Esophagus mucosa (tissue), 1 donor: ENCODE measurements at regions not wholly inside any gene's neighbourhood (a gene's known extent, or its start where the extent isn't known, plus 50 kb on each side); places are given as distances from the start of the nearest gene placed in this dataset.

Experiments used
- ATAC-seq: fragments of 200-7000 bp; cut with Tn5 transposase; one replicate; pipeline ENCODE4 v1.9.1; 2020
- donor health status: DM: yes; HTN: yes; CAD: no.

DNA sequence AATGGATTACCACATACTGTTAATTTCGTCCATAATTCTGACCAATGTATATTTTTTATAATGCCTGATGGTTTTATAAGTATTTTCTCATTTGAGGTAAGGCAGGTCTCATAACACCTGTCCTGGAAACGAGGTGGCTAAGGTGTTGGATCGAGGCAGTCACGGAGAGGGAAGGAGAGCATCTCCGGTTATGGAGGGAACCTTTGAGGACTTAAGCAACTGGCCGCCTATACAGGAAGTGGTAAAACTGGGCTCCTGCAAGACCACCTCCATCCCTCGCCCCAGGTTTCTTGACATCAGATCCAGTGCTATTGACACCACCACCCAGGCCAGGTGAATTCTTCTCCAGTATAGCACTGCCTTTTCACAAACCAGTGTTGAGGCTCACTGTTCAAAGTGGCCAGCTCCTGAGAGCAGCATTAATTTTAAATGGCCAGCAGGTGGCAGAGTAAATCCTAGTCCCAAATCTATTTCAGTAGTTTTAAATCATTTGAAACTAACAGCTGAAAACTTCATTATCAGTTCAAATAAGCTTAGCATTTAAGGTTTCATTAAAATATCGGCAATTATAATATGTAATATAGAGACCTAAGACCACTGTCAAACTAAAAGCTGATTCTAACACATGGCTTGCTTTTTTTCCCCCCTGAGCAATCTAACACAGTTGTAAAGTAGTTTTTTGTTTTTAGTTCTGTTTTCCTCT lies 100.8 kb downstream of the PPM1A start:
- ATAC-seq: peak; percentile 53

DNA sequence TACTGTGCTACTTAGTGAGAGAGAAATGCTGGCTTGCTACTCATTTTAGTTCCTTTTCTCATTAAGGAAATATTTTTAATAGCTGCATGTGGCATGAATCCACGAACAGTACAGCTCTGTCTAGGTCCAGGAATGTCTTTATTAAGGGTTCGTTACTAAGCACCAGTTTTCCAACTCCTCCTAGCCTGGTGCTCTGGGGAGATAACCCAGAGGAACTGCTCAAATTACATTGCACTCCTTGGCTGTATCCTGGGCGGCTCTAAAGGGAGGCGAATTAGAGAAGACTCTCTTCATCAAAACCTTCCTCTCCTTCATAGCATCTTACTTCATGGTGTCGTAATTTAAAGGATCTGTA lies 101.3 kb downstream of the PPM1A start:
- no peak for ATAC-seq

DNA sequence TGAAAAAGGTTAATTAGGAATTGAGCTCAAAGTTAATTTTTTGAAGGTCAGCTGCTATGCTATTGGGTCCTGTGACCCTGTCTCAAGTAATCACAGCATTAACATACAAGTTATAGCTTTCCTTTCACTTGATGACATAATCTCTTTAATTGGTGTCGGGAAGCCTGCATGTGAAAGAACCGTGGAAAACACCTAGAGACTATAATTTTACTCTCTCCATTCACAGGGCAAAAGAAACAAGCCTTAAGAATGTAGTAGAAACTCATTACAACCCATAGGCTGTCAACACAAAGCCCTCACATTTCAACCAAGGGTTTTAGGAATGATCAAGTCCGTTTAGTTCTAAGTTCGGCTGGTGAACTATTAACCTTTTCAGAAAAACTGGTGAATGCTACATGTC lies 104.4 kb downstream of the PPM1A start:
- no peak for ATAC-seq

DNA sequence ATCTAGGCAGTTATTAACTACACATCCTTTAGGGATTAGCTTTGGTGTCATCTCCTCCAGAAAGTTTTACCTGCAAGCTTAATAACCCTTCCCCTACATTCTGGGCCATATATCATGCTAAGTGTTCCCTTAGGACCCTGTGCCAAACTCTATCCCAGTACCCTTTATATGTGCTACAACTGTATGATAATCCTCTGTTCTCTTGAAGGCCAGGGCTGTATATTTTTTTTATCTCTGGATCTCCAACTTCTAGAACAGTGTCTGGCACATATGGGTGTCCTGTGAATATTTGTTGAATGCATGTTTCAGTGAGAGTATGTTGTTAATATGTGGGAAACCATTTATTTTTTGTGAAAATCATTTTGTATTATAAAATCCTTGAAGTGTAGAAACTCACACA lies 106.7 kb downstream of the PPM1A start:
- ATAC-seq: no peak

DNA sequence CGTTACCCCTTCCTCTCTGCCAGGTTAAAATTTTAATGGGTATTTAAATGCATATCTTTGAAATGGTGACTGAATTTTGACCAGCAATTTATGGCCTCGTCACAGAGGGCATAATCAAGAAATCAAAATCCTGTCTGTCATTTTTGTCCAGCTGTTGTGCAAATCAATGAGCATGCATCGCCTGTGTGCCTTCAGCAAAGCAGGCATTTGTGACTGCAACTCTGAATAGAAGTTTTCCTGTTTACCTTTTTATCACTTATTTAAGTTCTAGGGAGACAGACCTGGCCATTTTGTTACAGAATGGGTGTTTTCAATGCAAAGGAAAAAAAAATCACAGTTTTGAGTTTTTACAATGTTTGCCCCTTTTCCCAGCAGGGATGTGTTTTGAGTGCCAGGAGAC lies 107.4 kb downstream of the PPM1A start:
- no peak for ATAC-seq

DNA sequence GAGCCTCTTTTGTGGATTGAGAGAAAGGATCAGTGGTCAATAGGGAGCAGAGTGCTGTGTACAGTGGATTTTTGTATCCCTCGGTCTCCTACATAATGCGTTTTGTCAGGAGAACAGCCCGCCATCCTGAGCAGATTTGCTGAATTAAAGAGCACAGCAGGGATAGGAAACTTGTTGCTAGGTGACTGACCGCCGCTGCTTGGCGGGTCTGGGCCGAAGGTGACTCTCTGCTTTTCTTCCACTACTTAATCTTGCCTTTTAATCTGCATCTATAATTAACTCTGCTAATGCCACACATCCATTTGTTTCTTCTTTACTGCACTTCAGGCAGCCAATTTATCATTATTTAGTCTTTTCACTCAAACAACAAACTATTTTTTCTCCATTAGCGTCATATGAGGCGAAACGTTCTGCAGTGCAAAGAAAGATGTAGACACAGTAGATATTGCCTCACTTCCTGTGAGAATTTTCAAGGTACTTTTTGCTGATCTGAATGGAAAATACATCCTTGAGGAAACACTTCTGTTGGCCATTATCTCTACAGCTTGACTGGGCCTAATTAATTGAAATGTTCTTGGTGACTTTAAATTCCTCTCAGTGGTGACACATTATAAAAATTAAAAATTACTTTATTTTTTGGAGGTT lies 108.0 kb downstream of the PPM1A start:
- no peak for ATAC-seq

DNA sequence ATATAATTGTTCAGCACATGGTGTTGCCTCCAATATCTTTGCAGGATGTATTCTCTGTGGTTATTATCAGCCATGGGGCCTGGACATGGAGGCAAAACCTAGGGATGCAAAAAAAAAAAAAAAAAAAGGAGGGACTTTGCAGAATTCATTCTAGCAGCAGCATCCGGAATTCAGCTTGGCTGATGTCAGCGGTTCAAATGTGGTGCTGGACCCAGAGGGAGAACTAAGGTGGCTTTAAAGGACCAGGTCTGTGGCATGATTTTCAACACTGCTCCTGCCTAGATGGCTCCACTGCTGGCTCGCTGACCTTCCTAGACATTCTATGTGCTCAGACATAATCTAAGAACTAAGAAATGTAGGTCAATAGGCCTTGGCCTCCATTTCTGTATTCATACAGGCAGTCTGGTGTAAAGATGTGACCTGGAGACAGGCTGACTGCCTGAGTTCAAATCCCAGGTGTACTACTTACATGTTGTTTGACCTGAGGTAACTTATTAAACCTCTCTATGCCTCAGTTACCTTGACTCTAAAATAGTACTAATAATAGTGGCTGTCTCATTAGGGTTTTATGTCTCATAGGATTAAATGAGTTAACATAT lies 108.6 kb downstream of the PPM1A start:
- no peak for ATAC-seq

DNA sequence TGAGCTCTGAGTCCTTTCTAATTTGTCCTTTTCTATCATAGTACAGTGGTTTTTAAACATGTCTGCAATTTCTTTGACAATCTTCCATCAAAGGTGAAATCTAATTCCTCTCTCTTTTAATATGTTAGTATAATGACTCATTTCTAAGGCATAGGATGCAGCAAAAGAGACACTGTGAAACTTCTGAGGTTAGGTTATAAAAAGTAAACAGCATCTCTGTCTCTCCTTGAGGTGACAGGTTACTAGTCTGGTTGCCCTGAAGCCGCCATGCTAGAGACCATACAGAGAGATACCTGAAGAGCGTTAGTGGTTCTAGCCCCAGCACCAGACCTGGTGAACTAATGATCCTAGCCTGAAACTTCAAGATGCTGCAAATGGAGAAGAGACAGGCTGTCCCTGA lies 114.3 kb downstream of the PPM1A start:
- no peak for ATAC-seq

DNA sequence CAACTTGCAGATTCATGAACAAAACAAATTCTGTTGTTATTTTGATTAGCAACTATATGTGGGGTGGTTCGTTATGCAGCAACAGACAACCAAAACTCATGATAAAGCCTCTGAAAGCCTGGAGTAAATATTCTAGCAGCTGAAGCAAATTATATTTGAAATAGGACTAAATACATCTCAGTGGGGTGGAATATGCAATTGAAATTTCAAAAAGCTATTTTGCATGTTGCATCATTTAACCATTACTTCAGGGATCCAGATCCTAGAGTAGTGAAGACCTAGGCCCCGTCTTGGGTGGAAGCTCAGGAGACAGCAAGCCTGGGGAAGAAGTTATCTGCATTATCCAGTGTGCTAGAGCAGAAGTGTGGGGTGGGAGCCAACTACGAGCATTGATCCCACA lies 114.7 kb downstream of the PPM1A start:
- ATAC-seq: no peak

DNA sequence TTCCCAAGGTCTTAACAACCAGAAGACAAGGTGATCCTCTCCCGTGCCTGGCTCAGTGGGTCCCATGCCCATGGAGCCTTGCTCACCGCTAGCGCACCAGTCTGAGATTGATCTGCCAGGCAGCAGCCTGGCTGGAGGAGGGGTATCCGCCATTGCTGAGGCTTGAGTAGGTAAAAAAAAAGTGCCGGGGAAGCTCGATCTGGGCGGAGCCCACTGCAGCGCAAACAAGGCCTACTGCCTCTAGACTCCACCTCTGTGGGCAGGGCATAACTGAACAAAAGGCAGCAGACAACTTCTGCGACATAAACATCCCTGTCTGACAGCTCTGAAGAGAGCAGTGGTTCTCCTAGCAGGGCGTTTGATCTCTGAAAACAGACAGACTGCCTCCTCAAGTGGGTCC lies 104.0 kb downstream of the C14orf39 start:
- no peak for ATAC-seq
